ENCODE measurements at regions not wholly inside any gene's neighbourhood (a gene's known extent, or its start where the extent isn't known, plus 50 kb on each side); places are given as distances from the start of the nearest gene placed in this dataset.
"Not testable (repeated sequence)": the region's sequence is repeated elsewhere in the genome, so short reads cannot be mapped to it uniquely, and the experiment has no call there.

DNA sequence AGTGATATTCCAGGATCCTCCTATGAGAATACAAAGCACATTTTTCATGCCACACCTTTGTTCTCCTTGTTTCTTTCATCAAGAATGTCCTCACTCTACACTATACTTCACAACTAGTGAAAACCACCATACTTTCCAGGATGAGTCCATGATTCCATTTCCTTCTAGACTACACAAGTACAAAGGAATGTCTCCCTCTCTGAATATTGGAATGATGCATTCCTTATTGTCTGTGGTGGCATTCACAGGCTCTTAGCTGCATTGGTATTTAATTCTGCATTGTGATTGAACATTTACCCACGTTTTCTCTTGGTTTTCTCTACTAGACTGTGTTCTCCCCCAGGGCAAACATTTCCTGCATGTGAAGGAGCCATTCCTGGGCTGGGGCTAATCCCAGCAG is 217.5 kb downstream of the RAP2B start:
- DNase-seq = no peak

DNA sequence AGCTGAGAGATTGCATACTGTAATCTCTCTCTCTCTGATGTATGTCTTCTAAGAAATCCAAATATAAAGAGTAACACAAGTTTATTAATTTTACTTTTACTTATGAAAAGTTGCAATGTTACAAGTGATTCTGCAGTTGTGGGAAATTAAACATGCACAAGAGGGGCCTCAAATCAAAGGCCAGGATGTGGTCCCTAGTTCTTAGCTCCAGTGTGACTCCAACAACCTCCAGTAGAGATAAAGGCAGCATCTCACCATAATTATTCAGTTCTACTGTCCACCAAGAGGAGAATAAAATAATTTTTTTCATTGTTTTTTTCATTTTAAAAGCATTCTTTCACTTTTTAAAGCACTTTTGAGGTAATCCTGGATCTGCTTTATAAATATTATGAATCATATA is 223.3 kb downstream of the RAP2B start:
- no peak for DNase-seq

DNA sequence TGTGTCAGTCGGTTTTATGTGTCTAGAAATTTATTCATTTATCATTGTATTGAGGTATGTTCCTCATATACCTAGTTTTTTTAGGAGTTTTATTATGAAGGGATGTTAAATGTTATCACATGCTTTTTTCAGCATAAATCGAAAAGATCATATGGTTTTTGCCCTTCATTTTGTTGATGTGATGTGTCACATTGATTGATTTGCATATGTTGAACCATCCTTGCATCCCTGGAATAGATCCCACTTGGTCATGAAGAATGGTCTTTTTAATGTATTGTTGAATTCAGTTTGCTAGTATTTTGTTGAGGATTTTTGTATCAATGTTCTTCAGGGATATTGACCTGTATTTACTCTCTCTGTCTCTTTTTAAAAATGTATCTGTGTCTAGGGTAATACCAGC is 230.3 kb downstream of the RAP2B start:
- no peak for DNase-seq

DNA sequence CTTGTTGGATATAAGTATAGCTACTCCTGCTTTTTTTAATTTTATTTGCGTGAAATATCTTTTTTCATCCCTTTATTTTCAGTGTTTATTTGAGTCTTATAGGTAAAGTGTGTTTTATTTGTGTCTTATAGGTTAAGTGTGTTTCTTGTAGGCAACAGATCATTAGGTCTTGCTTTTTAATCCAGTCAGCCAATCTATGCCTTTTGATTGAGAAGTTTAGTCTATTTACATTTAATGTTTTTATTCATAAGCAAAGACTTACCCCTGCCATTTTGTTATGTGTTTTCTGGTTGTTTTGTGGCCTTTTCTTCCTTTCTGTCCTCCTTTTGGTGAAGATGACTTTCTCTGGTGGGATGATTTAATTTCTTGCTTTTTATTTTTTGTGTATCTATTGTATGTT is 232.0 kb downstream of the RAP2B start:
- DNase-seq = no peak

DNA sequence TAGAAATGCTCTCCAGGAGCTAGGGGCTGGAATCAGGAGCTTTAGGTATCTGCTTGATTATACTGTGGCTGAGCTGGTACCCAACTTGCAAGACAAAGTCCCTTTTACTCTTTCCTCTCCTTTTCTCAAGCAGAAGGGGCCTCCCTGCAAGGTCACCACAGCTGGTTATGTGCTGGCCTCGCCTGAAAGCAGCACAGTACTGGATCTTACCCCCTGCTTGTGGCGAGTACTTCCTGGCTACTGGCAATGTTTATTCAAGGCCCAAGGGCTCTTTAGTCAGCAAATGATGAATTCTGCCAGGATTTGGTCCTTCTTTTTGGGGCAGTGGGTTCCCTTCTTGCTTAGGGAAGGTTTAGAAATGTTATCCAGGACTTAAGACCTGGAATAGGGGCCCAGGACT is 234.6 kb downstream of the RAP2B start:
- DNase-seq = no peak

DNA sequence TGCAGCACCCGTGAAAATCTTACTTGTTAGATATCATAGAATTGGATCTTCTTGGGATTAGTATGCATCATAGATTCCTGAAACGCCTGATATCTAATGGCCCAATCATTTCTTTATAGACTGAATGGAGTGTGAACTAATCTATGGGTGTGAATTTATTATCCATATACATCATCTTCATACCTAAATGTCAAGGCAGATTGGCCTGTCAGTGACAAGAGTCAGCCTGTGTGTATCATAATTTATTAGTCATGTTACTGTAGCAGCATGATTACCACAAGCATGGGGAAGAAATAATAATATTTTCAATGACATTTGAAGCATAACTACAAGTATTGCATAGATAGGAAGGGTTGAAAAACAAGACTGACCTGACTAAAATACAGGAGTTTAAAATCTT is 235.8 kb downstream of the RAP2B start:
- DNase-seq = no peak

DNA sequence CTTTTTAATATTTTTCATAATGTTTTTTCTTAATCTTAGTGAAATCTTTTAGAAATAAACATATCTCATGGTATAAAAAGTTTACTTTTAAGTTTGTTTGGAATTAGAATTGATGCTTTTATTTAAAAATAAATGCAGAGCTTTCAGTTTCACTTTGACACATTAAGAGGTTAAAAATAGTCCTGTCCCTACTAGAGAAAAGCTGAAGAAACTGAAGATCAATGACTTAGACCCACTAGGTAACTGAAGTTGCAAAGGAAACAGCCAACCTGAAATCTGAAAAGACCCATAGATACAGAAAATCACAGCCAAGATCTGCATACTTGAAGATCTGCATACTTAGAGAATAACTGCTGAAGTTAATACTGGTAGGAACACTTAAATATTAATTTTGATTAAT is 237.6 kb downstream of the RAP2B start:
- DNase-seq = no peak

DNA sequence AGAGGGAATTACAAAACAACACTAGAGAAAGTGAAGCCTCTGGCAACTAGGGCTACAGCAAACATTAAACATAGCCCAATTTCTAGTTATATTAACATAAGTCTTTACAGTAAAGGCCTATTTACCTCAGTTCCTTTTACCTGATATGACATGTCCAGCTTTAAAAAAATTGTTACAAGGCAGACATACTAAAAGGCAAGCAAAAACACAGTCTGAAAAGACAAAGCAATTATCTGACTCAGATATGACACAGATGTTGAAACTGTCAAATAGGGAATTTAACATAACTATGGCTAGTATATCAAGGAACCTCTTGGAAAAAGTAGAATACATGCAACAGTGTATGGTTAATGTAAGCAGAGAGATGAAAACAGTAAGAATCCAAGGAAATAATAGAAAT is 238.6 kb downstream of the RAP2B start:
- no peak for DNase-seq

DNA sequence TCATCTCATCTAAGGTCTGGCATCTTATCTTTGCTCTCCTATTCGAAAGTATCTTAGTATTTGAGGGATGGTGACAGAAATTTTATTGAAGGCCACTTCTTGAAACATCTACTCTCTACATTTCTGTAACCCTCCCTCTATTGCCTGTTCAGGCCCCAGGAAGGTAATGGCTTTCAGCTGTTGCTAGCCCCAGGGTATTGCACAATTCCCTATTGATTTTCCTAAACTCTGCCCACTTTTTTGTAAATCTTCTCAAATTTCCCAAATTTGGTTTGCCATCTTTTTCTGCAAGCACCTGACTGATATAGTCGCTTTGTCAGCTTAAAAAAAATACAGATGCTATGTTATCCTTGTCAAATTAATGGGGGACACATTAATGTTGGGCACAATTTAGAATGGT is 242.1 kb downstream of the RAP2B start:
- no peak for DNase-seq

DNA sequence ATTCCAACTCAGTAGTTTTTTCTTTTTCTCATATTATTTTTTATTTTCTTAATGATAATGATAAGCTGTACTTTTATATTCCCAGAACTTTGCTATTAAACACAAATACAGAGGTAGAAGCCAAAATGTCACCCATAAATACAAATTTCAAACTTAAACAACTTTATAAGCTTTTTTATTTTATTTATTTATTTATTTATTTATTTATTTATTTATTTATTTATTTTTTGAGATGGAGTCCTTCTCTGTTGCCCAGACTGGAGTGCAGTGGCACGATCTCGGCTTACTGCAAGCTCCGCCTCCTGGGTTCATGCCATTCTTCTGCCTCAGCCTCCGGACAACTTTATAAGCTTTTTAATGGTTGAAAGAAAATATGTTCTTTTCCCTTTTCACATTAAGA is 243.3 kb downstream of the RAP2B start:
- not testable (repeated sequence) for DNase-seq

DNA sequence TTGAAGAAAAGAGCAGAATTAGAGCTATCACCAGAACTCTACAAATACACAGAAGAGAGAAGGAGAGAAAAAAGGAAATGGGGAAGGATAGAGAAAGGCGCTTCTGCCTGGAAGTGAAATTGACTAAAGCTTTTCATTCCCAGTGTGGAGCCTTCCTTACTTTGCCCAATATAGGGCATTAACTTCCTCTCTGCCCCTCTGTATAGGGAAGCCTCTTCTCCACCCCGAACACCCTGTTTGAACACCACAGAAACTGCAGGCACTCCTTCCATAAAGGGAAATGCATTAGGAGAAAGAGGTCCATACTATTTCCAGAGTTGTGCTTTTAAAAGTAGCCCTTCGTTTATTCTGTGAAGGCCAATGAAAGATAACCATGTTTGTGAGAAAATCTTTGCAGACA is 248.5 kb downstream of the RAP2B start:
- no peak for DNase-seq

DNA sequence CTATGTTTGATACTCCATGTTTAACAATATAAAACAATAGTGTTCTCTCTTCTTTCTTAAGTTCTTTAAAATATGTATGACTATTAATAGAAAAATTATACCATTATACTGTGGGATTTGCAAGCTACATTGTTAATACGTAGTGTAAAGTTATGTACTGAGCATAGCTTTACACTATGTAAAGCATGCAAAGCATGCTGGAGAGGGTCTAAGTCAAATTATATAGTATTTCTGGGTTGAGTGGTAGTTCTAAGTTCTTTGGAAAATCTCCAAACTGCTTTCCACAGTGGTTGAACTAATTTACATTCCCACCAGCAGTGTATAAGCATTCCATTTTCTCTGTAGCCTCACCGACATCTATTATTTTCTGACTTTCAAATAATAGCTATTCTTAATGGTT is 253.0 kb downstream of the RAP2B start:
- no peak for DNase-seq

DNA sequence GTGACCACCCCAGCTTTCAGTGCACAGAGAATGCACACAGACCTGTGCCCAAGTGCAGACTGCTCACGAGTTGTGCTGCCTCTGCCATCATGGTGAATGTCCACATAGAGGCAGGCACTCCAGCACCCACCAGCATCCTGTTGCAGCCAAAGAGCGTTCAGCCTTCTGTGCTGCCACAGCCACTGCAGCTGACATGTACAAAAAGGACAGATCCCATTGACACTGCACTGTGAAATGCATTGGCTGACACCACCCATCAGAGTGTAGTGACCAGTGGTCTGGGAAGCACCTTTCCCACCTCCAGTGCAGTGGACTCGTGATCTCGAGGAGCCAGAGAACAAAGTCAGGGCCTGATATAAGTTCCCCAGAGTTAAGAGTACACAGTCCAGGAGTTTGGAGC is 260.3 kb downstream of the RAP2B start:
- no peak for DNase-seq

DNA sequence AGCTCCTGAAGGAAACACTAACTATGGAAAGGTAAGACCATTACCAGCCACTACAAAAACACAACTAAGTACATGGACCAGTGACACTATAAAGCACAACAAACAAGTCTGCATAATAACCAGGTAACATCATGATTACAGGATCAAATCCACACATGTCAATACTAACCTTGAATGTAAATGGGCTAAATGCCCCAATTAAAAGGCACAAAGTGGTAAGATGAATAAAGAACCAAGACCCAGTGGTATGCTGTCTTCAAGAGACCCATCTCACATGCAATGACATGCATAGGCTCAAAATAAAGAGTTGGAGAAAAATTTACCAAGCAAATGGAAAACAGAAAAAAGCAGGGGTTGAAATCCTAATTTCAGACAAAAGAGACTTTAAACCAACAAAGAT is 261.8 kb downstream of the RAP2B start:
- DNase-seq = not testable (repeated sequence)

DNA sequence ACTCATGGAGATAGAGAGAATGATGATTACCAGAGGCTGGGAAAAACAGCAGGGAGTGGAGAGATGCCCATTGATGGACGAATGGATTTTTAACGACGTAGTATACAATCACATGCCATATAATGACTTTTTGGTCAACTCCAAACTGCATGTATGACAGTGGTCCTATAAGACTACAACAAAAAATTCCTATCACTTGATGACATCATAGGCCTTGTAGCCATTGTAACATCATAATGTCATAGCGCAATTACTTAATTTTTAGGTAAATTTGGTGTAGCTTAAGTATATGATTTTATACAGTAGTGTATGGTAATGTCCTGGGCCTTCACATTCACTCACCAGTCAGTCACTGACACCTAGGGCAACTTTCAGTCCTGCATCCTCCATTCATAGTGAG is 264.3 kb downstream of the RAP2B start:
- DNase-seq = no peak

DNA sequence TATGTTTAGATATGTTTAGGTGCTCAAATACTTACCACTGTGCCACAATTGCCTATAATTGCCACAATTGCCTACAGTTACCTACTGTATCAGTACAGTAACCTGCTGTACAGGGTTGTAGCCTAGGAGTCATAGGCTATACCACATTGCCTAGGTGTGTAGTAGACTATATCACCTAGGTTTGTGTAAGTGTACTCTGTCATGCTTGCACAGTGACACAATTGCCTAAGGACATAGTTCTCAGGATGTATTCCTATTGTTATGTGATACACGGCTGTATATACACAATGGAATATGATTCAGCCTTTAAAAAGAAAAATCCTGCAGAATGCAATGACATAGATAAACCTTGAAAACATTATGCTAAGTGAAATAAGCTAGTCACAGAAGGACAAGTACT is 264.8 kb downstream of the RAP2B start:
- DNase-seq = no peak

DNA sequence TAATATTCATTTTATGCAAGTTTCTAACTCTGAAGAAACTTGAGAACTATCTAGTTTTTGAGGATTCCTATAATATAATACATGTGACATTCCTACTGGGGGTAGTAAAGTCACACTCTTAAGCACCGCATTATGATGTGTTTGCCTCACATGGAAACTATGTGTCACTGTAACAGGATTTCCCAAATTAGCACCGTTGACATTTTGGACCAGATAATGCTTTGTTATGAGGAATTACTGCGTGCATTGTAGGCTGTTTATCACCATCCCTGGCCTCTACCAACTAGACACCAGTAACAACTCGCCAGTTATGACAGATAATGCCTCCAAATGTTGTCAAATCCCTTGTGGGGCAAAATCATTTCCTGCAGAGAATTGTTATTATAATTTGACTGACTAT is 267.8 kb downstream of the RAP2B start:
- DNase-seq = no peak

DNA sequence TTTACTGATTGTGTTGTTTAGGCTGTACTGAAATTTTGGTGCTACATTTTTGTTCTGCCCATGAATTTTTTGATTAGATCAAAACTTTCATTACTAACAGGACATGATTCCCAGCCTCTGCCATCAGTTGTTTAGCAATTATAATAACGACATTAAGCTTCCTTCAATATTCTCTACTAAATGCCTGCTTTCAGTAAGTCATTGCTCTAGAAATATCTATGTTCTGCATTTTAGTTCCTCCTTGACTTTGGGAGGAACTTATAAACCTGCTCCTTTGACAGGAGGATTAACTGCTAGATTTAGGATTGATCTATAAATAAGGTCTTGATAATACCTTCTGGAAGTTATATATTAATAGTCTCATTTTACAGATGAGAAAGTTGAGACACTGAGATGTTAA is 269.1 kb downstream of the RAP2B start:
- DNase-seq = no peak

DNA sequence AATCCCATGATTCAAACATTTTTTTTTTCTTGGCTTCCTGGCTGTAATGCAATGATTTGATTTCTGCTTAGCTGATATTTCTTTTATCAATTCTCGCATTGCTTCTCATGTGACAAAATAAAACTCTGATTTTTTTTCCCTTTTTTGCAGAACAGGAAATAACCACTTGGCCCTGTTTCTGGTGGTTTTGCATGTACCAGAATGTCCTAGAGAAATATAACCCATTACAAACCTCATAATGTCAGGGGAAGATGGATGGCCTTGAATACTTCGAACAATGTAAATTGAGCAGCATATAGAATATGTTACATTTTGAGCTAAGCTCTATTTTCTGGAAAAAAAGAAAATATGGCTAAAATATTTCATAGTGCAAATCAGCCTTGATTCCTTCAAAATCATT is 275.6 kb downstream of the RAP2B start:
- no peak for DNase-seq

DNA sequence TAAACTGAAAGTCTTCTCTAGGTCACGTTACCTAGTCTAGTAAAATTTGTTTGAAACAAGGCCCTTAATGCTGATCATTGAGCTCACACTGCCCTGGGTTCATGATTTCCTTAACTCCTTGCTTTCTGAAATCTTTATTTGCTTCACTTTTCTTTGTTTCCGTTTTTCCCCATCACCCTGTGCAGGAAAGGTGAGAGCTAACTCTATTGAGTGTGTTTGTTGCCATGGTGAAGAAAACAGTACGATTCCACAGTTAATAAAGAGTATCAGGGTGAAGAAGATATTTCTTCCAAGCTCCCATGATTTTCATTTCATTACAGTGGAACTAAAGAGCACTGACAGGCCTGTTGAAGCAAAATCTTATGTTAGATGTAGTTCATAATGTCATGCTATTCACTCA is 276.2 kb downstream of the RAP2B start:
- DNase-seq = no peak

DNA sequence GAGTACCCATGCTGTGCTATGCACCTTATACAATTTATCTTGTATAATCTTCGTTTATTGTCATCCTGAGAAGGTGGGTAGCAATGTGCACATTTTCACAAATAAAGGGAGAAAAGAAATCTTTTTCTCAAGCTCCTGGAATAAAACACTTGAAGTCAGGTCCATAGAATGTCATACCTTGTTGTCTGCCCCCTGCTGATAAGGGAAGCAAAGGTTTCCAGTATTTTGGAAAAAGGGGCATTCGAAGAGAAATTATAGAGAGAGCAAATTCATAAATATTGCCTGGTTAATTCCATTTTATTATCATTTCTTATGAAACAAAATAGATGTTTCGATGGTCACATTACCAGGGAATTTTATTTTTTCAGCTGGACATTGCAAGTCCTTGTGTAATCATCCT is 277.8 kb downstream of the RAP2B start:
- DNase-seq = no peak

DNA sequence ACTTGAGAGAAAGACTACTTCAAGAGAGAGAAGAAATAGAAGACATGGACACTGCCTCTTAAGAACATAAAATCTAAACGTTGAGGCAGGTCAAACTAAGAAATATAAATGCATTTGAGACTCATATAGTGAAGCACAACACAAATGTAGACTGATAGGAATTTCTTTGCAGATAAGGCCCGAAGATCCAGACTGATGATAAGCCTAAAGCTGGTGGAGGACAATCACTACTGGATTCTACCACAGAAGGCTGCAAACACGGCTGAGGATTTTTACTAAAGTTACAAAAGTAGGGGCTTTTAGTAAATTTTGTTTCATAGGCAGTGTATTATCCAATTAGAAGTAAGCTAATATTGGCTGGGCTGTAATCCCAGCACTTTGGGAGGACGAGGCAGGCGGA is 278.3 kb downstream of the RAP2B start:
- no peak for DNase-seq

DNA sequence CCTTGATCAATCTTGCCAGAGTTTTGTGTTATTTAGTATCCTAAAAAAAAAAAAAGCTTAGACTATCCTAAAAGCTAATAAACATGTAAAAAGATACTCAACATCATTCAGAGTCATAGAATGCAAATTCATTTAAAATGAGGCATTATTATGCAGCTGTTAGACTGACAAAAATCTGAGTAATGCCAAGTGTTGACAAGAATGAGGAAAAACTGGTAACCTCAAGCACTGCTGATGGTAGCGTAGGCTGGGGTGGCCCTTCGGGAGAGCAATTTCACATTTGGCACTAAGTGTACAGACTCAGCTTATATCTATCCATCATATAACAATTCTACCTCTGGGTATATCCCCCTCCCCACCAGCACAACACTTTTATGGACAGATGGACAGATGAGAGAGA is 280.4 kb downstream of the RAP2B start:
- DNase-seq = no peak

DNA sequence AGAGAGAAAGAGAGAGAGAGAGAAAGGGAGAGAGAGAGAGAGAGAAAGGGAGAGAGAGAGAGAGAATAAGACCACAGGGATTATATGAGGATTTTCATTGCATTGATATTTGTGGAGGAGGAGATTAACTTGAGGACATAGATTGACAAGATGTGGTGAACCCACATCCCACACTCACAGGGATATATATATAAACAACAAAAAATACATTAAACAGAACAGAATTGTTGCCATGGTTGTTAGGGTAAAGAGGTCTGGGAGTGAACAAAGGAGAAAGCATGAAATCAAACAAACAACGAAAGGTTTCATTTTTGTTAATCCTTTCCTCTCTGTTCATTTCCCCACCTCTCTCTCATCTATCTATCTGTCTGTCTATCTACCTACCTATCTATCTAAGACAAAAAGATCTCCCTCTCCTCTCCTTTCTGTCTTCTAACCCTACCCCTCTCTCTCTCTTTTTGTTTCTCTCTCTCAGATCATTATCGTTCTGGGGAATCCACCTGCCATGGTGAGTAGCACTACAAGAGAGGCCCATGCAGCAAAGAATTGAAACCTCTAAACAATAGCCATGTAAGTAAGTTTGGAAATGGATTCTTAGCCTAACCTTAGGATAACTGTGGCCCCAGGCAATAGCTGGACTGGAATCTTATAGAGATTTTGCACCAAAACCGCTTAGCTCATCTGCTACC is 280.9 kb downstream of the RAP2B start:
- DNase-seq = no peak

DNA sequence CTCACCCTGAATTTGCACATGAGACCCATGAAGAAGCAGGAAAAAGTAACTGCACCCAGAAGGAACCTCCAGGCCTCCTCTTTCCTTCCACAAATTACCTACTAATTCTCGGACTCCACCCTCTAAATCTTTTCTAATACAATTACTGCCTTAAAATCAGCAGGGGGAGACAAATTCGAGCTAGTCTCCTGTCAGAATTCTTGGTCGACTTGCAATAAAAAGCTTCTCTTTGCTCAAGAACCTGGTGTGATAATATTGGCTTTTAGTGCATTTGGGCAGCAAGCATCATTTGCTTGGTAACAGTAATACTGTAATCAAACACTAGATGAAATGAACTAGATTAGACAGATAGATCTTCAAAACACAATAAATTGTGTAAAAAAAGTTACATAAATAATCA is 281.9 kb downstream of the RAP2B start:
- DNase-seq = no peak

DNA sequence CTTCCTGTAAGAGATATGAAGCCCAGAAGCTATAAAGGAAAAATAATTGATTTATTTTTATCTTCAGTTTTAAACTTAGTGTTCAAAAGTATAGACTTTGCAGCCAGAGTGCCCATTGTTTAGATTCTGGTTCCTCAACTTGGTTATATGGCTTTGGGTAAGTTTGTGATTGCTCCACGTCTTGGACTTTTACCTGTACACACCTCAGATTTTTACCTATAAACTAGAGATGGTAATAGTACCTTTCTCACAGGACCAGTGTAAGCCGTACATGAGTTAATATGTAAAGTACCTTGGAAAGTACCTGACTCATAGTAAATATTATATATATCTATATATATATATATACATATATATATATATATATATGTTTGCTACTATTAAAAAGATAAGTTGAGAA is 283.8 kb downstream of the RAP2B start:
- DNase-seq = no peak
